Rectal smooth muscle tissue (tissue), 1 donor: ENCODE measurements at regions not wholly inside any gene's neighbourhood (a gene's known extent, or its start where the extent isn't known, plus 50 kb on each side); places are given as distances from the start of the nearest gene placed in this dataset.

ENCODE experiments used
- H3K27ac ChIP-seq: one replicate; pipeline ENCODE4 v1.7.0; 2013; ENCODE audit warnings: low read depth, low read length, inconsistent platforms
- H3K27me3 ChIP-seq: one replicate; pipeline ENCODE4 v1.7.0; 2013; ENCODE audit warnings: low read length; ENCODE audit not compliant: control insufficient read depth, insufficient read depth
- H3K36me3 ChIP-seq: one replicate; pipeline ENCODE4 v1.7.0; 2013; ENCODE audit warnings: low read length; ENCODE audit not compliant: control insufficient read depth, insufficient read depth
- H3K4me1 ChIP-seq: one replicate; pipeline ENCODE4 v1.7.0; 2013; ENCODE audit warnings: low read length; ENCODE audit not compliant: control insufficient read depth, insufficient read depth
- H3K4me3 ChIP-seq: one replicate; pipeline ENCODE4 v1.7.0; 2013; ENCODE audit warnings: low read length
- H3K9ac ChIP-seq: one replicate; pipeline ENCODE4 v1.7.0; 2013; ENCODE audit warnings: low read length

DNA sequence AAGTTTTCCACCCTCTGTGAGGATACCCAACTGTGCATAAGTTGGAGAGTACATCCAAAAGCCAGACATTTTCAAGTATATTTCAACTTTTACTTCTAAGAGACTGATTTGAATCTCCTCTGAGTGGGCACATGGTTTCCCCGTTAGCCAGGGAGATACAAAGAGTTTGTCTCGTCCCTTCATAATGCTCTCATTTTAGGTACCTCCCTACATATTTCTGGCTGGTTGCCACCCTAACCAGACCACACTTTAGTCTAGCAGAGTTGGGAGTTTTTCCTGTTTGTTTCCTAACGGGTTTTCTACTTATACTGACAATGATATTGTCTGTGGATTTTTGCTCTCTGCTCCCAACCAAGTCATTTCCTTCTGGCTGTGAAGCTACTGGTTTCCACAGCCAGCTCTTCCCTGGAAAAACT is 180.3 kb downstream of the CCDC71L start:
- H3K4me3 ChIP-seq = no peak overlapping the region

DNA sequence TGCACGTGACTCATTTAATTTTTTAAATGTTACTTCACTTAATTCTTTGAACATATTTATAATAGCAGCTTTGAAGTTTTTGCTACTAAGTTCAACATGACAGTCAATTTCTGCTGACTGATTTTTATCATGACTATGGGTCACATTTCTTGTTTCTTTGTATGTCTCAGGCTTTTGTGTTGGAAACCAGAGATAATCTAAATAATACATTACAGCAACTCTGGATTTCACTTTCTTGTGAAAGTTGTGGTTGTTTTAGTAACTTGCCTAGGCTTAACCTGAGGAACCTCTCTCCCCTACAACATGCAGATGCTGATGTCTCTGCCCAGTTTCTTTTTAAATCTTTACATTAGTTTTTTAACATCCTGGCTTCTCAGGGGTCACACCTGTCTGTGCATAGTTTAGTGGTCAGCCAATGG is 180.8 kb downstream of the CCDC71L start:
- no peaks in the 10 kb centered on the region for H3K36me3 ChIP-seq
- peaks cover 4% of the 10 kb centered on the region for H3K4me1 ChIP-seq
- no peak overlapping the region for H3K4me3 ChIP-seq
- no peak overlapping the region for H3K27ac ChIP-seq
- H3K9ac ChIP-seq = no peak overlapping the region
- H3K27me3 ChIP-seq = no peaks in the 10 kb centered on the region

More for the DNA sequence above, 180.3 kb downstream of the CCDC71L start:
- no peak overlapping the region for H3K9ac ChIP-seq
- no peaks in the 10 kb centered on the region for H3K36me3 ChIP-seq
- peaks cover 4% of the 10 kb centered on the region for H3K4me1 ChIP-seq
- no peaks in the 10 kb centered on the region for H3K27me3 ChIP-seq
- H3K27ac ChIP-seq = no peak overlapping the region

DNA sequence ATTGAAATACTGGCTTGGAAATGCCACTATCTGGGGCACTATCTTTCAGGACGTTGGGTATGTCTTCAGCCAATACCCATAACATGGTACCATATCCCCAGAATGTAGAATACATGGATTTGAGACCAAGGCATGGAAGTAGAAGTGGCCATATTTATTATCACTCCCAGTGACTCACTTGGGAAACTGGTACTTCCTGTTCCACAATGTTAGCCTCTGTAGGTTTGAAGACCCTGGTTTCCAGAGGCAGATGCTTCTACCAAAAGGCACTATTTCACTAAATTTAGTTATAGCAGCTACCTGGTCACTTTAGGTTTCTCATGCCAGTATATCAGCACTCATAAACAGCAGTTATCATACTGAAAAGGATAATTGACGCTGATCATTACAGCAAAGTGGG is 184.2 kb downstream of the CCDC71L start:
- Histone ChIP-seq H3K4me3 (no peak overlapping the region), H3K36me3 (no peaks in the 10 kb centered on the region)

DNA sequence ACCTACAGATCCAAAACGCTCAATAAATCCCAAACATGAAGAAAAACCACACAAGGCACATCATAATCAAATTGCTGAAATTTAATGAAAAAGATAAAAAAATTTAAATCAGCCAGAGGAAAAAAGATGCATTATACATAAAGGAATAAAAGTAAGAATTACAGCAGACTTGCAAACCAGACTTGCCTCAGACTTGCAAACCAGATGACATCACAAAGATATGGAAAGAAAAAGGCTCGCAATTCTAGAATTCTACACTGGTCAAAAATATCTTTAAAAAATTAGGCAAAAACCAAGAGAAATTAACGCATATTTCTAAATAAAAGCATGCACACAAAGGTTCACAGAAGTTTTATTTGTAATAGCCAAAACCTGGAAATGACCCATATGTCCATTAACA is 188.0 kb upstream of the NAMPT start:
- no peaks in the 10 kb centered on the region for H3K4me1 ChIP-seq

More for the DNA sequence above, 184.2 kb downstream of the CCDC71L start:
- no peaks in the 10 kb centered on the region for H3K27me3 ChIP-seq
- no peaks in the 10 kb centered on the region for H3K4me1 ChIP-seq
- no peak overlapping the region for H3K9ac ChIP-seq
- H3K27ac ChIP-seq = no peak overlapping the region

GRCh38 chr7:106471686-106472440 is 187.1 kb upstream of the NAMPT start:
- Histone ChIP-seq H3K4me3 (no peak overlapping the region), H3K4me1 (no peaks in the 10 kb centered on the region), H3K36me3 (no peaks in the 10 kb centered on the region), H3K9ac (no peak overlapping the region), H3K27me3 (no peaks in the 10 kb centered on the region), H3K27ac (no peak overlapping the region)

More for the DNA sequence above, 188.0 kb upstream of the NAMPT start:
- Histone ChIP-seq H3K9ac (no peak overlapping the region), H3K27me3 (no peaks in the 10 kb centered on the region), H3K36me3 (no peaks in the 10 kb centered on the region), H3K4me3 (no peak overlapping the region), H3K27ac (no peak overlapping the region)

GRCh38 chr7:106471021-106471420 is 186.2 kb upstream of the NAMPT start:
- Histone ChIP-seq H3K4me1 (no peaks in the 10 kb centered on the region), H3K4me3 (no peak overlapping the region), H3K9ac (no peak overlapping the region), H3K27me3 (no peaks in the 10 kb centered on the region), H3K36me3 (no peaks in the 10 kb centered on the region), H3K27ac (no peak overlapping the region)

- no peaks in the 10 kb centered on the region for H3K4me1 ChIP-seq
- H3K27me3 ChIP-seq = no peaks in the 10 kb centered on the region
Observed at GRCh38 chr7:106466867-106467266, 182.1 kb upstream of the NAMPT start.

GRCh38 chr7:106465704-106466468 is 181.1 kb upstream of the NAMPT start:
- no peaks in the 10 kb centered on the region for H3K36me3 ChIP-seq
- H3K4me1 ChIP-seq = no peaks in the 10 kb centered on the region
- no peak overlapping the region for H3K9ac ChIP-seq
- H3K27ac ChIP-seq = no peak overlapping the region
- no peaks in the 10 kb centered on the region for H3K27me3 ChIP-seq
- H3K4me3 ChIP-seq = no peak overlapping the region

More at GRCh38 chr7:106466867-106467266, 182.1 kb upstream of the NAMPT start:
- Histone ChIP-seq H3K4me3 (no peak overlapping the region), H3K36me3 (no peaks in the 10 kb centered on the region), H3K27ac (no peak overlapping the region), H3K9ac (no peak overlapping the region)

- no peaks in the 10 kb centered on the region for H3K4me1 ChIP-seq
- no peaks in the 10 kb centered on the region for H3K36me3 ChIP-seq
- no peaks in the 10 kb centered on the region for H3K27me3 ChIP-seq
- H3K27ac ChIP-seq = no peak overlapping the region
- H3K4me3 ChIP-seq = no peak overlapping the region
- H3K9ac ChIP-seq = no peak overlapping the region
Observed at GRCh38 chr7:106464651-106465050, 179.9 kb upstream of the NAMPT start.

GRCh38 chr7:106463851-106464611 is 179.2 kb upstream of the NAMPT start:
- no peak overlapping the region for H3K9ac ChIP-seq
- no peaks in the 10 kb centered on the region for H3K27me3 ChIP-seq
- H3K36me3 ChIP-seq = no peaks in the 10 kb centered on the region
- no peak overlapping the region for H3K4me3 ChIP-seq
- no peaks in the 10 kb centered on the region for H3K4me1 ChIP-seq
- no peak overlapping the region for H3K27ac ChIP-seq

DNA sequence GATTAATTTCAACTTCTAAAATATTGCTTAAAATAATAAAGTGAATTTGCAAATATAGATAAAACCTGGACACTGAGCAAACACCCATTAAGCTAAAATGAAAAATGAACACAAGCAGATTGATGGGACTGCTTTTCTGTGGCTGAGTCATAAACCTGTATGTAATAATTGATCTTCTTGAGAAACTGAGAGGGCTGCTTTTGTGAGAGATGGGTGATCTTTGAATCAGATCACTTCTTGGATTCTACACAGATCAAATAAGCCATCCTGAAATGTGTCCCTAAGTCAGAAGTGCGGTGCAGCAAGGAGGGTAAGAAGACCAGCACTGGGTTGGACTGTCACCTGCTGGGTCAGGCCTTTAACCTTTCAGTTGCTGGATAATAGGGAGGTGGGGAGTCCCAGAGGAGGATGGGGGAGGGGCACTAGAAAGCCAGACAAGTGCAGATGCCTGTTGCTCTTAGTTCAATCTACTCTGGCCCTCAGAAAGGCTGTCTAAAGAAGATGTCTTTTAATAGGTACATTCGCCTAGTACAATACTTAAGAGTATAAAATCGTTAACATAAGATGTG is 178.2 kb upstream of the NAMPT start:
- Histone ChIP-seq H3K36me3 (no peaks in the 10 kb centered on the region), H3K4me1 (no peaks in the 10 kb centered on the region), H3K9ac (no peak overlapping the region)

GRCh38 chr7:106462365-106462859 is 177.6 kb upstream of the NAMPT start:
- no peaks in the 10 kb centered on the region for H3K4me1 ChIP-seq
- H3K36me3 ChIP-seq = no peaks in the 10 kb centered on the region
- no peak overlapping the region for H3K9ac ChIP-seq
- H3K27ac ChIP-seq = no peak overlapping the region
- no peaks in the 10 kb centered on the region for H3K27me3 ChIP-seq
- no peak overlapping the region for H3K4me3 ChIP-seq

More for the DNA sequence above, 178.2 kb upstream of the NAMPT start:
- H3K27me3 ChIP-seq = no peaks in the 10 kb centered on the region
- no peak overlapping the region for H3K27ac ChIP-seq
- H3K4me3 ChIP-seq = no peak overlapping the region
